ENCODE measurements at regions not wholly inside any gene's neighbourhood (a gene's known extent, or its start where the extent isn't known, plus 50 kb on each side); places are given as distances from the start of the nearest gene placed in this dataset.

DNA sequence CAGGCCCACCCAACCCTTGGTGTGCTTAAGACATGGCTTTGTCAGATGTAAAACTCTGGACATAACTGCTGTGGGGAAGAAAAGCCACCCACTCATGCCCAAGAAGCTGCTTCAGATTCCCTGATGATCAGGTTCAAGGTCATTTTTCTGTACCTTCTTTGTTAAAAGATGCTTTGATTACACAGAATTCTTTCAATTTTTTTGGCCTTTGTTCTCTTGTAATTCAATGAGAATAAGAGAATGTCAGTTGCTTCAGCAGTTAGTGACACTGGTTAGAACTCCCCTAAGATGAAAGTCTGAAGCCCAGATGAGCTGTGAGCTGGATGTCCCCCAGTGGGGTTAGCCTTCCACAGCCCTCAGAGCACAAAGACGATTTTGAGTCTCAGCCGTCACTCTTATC, 152.7 kb downstream of the CHRM3 start:
- no peak for ATAC-seq

DNA sequence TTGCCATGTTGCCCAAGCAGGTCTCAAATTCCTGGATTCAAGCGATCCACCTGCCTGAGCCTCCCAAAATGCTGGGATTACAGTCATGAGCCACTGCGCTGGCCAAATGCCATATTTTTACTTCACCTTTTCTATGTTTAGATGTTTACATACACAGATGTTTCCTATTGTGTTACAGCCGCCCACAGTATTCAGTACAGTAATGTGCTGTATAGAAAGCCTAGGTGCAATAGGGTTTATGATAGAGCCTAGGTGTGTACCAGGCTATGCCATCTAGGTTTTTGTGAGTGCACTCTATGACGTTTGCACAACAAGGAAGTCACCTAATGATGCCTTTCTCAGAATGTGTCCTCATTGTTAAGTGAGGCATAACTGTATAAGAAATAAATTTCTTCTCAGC, 153.4 kb downstream of the CHRM3 start:
- ATAC-seq, result no peak

DNA sequence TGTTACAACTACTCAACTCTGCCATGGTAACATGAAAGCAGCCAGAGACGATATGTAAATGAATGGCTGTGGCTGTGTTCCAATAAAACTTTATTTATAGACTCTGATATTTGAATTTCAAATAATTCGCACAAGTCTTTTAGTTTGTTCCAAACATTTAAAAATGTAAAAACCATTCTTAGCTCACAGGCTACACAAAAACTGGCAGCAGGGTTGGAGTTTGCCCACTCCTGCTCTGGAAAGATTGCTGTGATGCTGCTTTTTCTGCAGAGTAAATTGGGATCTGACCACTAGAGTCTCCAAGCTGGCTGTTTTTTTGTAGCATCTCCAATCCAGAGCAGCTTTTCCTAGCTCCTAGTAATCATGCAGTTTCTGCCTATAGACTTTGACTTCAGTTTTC, 157.5 kb downstream of the CHRM3 start:
- ATAC-seq, result no peak

DNA sequence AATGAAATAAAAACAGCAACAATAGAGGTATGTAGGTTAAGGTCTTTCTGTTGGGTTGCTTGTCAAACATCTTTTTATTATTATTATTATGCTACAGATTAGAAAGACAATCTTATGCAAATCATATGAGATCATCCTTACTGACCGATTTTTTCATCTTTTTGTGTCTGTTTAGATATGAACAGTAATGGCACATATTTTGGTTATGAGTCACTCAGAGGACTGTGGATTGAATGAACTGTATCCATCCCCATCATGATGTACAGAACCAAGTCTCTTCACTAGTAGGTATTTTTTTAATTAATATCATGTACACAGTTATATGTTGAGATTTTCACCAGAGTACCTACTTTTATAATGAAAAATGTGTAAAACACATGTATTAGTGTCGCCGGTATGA, 159.1 kb downstream of the CHRM3 start:
- ATAC-seq, result no peak

DNA sequence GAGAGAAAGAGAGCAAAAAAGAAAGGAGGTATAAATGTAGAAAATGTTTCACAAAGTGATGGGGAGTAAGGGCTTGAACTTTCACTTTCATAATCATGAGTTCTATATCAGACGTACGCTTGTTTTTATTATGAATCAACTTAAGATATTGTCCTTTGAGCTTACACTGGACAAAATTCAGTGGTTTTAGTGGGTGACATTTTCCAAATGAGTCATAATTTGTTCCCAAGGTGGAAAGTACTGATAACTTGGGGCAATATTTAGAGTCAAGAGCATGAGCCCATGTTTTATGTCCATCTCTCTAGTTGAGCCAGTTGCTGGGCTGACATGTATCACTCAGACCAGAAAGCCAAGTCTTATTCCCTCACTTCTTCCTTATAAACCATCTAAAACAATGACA, 161.6 kb downstream of the CHRM3 start:
- peak; percentile 67 to 68 for ATAC-seq

DNA sequence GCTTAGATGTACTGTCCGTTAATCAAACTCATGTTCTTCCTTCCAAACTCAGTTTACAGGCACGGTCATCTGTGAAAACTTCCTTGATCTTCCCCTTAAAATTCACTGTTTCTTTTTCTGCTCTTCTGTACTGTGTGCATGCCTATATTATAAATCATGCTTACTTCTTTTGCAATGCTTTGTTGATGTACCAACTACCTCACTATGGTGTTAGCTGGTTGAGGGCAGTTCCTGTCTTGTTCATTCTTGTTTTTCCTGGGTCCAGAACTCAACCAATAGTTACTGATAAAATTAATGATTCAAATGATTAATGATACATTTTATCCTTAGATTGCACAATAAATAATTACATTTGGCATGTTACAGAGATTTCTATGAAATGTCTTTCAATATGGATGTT, 163.8 kb downstream of the CHRM3 start:
- no peak for ATAC-seq

DNA sequence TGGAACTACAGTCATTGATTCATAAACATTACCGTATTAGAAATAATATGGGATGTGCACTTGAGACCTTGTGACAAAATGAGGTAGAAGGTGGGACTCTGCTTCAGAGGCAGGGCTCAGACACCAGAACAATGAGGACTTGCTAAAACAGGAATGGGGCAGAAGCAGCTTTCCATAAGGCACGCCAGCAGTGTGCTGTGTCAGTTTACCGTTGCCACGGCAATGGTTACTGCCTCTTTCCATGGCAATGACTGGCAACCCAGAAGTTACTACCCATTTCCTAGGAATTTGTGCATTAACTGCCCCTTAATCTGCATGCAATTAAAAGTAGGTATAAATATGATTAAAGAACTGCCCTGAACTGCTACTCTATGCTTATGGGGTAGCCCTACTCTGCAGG, 169.0 kb downstream of the CHRM3 start:
- no peak for ATAC-seq

DNA sequence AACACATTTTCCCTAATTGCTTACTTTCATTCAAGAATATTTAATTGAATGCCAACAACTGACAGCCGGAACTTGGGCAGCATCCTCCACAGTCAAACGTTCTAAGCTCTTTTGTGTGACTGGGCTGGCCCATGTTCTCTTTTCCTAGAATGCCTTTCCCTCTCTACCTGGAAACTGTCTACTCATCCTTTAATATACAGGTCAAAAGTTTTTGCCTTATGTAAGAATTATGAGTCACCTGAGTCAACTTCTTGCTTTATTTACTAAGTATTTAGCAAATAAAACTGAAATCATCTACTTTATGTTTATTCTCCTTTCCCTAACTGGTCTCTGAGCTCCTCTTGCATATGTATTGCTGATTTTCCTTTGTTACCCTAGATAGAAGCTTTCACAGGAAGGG, 172.2 kb downstream of the CHRM3 start:
- ATAC-seq, result peak; percentile 10 to 42

DNA sequence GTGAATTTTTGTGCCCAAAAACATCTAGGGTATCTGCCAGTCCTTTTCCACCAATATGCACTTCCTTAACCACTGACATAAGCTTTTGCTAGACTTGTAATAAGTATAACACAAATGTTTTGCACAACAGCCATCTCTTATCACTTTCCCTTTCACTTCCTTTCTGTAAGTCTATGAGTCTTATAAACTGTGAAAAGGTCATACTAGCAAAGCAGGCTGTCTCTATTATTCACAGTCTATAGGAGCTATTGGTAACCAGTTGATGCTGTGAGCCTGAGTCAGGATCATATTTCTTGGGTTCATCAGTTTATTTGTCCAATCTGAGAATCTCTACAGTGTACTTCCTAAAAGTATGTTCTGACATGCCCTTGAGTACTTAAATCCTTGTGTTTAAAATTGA, 172.6 kb downstream of the CHRM3 start:
- ATAC-seq, result peak; percentile 78 to 85

DNA sequence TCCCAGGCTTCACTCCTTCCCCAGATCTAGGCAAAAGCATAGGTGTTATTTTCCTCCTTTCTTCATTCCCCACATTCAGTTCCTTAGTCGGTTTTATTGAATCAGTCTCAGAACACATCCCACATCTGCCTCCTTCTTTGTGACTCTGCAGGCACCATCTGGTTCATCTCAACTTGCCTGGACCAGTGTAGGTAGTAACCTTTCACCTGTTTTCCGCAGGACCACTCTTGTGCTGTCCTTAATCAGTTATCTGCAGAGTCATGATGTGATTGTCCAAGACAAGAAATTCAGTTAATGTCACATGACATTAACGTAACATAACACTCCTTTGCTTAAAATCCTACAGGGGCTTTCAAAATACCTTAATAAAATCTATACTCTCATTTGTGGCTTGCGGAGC, 174.6 kb downstream of the CHRM3 start:
- ATAC-seq, result no peak

DNA sequence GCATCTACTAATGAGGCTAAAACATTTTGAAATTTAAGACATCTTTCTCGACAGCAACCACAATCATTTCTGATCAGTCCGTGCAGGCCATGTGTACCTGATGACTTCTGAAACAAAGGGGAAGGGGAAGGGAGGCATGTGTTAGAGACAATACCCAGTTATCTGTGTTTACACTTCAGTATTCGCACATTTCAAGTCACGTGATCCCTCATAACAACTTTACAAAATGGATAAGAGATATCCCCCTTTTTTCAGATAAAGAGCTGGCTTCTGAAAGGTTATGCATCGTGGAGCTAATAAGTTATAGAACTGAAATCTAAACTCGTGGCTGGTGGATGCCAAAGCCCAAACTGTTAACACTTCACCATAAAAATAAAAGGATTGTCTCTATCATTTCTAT, 175.7 kb downstream of the CHRM3 start:
- no peak for ATAC-seq

DNA sequence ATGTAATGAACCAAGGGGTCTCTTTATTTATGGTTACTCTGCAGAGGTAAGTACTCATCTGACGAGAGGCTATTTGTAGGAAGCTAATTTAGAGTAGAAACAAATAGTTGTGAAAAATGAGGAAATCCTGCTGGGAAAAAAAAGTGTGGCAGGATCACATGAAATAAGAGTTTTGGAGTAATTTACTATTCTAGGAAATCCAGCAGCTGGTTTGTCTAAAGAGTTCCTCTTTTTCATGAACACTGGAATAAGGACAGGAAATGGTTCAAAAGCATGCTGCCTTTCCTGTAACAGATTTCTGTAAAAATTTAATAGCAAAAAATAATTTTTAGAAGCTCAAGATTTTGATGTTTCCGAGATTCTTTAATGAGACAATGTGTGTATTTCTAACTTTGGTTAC, 177.3 kb downstream of the CHRM3 start:
- no peak for ATAC-seq

DNA sequence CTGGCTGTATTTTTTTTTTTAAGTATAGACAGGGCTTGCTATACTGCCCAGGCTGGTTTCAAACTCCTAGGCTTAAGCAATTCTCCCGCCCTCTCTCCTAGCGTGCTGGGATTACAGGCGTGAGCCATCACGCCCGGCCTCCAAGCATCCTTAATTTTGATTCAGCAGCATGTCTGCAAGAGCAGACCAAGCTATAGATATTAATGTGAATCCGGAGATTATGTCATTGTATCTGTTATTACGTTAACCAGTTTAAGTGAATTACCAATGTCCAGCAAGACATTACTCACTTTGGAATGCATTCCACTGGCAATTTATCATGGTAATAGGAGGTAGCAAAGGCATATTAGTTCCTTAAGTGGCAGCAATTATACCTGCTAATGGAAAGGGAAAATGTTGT, 179.7 kb downstream of the CHRM3 start:
- no peak for ATAC-seq

DNA sequence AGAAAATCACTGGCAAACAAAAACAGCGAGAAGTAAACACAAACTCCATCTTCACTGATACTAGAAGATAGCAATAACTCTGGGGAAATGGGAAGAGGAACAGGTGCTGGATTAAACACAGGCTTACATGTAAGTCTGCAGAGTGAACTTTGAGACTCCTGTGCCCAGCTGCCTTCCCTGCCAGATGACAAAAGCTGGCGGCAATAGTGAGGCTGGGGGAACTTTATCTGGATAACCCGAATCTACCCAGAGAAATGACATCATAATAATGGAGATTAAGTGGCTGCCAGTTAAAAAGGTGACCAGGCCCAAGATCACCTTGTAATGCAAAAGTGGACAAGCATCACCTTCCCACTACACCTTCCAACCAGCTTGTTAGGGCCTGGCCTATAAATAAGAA, 184.5 kb downstream of the CHRM3 start:
- ATAC-seq, result no peak

DNA sequence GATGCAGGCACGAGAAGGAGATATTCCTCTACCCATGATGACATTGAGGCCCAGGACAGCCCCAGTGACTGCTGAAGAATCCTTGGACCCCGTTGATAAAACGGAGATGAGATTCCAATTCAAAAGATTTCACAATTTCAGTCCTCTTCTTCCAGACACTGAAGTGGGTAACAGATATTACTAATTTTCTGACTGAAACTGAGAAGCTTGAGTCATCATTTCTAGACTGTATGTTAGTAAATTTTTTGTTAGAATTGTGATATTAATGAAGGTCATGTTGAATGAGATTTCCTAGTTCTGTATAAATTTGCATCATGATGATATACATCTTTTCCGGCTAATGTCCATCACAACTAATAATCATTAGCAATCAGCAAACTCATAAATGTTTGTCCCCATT, 185.8 kb downstream of the CHRM3 start:
- ATAC-seq, result peak in 1 of 2 donors; percentile 28

DNA sequence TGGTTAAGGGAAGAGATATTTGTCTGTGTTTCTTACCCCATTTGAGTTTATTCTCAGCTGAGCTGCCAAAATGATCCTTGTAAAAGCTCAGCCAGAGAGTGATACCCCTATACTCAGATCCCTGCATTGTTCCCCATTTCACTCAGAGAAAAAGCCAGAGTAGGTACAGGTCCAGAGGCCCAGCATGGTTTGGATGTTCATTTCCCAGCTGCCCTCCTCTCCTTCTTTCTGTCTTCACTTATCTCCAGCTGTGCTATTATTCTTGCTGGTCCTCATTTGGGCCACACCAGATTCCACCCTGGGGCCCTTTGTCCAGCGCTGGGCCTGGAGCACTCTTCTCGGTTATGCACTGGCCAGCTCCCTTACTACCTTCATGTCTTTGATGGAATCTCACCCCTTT, 187.7 kb downstream of the CHRM3 start:
- no peak for ATAC-seq

DNA sequence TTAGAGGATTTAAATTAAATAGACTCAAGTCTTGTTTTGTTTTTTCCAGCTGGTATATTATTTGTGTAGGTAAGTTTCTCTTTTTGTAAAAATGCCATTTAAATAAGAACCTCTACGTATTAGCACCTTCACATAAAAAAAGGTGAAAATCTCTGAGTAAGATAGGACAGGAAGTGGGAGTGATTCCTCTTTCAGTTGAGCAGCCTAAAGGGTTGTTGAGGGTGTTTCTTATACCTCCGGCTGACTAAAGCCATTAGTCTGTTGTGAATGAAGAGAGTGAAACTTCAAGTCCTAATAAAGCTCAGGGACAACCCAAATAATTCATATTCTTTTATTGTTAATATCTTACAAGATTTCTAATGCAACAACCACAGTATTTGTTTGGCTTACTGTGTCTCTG, 188.7 kb downstream of the CHRM3 start:
- ATAC-seq, result peak; percentile 44 to 49

DNA sequence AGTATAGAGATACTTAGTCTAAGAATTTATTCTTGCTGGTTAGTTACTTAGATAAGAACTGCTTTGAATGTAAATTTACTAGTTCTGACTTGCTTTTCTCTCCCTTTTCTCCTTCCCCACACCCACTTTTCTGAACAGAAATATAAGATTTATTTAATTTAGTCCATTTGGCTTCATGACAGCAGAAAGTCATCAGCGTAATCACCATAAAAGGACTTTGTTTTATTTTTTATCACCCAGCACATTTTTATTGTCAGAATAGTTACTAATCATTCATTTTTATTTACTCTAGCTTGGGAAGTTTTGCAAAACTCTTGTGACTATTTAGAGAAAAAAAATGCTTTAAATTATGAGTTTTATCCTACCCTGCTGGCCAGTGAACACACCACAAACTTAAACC, 197.2 kb downstream of the CHRM3 start:
- no peak for ATAC-seq

DNA sequence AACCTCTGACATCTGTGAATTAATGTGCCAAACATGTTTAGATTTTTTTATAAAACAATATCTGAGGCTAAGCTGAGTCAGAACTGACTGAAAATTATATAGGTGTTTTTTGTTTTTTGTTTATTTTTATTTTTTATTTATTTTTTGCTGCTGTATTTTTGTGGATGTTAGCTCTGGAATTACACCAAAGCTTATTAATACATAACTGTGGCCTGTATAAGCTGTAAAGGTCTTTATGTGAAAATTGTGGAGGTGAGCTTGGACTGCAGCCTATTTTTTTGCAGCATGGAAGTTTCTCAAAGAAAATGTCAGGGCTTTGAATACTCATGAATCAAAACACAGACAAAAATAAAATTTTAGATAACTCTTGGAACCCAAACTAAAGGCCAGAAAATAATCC, 199.8 kb downstream of the CHRM3 start:
- ATAC-seq, result no peak

DNA sequence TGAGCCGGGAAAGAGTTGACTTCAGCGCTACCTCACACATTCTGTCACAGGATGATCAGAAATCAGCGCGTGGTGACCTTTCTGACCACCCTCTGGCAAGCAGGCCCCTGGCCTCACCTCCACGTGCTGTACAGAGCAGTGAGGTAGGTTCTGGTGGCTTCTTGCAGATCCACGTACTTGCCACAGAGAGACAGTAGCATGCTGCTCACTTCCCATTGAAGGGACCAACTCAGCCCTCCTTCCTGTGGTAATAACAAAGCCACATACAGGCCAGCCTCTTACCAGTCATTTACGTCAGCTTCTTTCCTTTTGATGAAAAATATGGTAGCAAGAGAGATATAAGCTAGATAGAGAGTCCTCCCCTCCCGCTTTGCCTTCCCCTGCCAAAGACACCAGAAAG, 200.7 kb downstream of the CHRM3 start:
- ATAC-seq, result peak; percentile 56 to 58

DNA sequence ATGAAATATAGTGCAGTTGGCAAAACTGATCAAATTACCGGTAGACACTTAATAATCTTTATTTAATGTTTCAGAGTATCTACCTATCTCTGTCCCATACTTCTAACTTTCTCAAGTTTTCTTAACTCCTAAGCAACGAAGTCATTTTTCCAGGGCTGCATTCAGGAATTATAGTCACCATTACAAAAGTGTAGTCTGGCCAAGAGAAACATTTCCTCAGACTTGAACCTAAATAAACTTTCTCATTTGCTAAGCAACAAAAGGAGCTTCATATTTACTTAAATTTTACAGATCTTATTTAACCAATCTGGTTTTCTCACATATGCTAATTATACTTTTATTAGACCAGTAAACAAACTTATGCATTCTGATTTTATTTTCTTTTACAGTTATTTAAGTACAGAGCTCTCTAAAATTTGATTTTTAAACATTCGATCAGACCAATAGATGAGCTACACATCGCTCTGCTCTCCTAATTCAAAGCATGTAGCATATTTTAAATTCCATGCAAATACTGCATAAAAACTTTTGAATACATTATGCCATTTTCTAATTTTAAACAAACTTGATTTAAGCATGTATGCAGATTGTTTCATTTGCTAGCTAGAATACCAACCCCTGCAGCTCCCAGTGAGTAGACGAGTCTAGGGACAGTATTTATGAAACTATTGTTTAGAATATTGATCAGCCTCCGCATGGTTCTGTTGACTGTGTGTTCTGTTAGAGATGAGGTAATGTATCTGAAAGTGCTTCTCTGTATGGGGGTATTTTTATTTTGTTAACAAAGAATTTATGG, 201.4 kb downstream of the CHRM3 start:
- ATAC-seq, result no peak

DNA sequence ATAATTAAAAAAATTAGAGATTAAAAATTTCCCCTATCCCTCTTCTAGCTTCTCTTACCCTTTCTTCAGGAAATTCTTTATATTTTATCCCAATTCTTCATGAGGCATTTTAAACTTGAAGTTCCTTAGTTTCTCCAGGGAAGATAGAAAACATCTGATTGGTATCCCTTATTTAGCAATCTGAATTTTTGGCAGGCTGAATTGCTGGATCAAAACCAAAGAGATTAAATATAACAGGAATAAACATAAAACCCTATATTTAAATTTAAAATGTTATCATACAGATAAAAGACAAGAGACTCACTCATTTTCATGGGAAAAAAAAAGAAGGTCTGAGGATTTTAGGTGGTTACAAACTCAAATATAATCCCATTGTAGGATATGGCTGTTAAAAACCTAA, 204.2 kb downstream of the CHRM3 start:
- ATAC-seq, result no peak

DNA sequence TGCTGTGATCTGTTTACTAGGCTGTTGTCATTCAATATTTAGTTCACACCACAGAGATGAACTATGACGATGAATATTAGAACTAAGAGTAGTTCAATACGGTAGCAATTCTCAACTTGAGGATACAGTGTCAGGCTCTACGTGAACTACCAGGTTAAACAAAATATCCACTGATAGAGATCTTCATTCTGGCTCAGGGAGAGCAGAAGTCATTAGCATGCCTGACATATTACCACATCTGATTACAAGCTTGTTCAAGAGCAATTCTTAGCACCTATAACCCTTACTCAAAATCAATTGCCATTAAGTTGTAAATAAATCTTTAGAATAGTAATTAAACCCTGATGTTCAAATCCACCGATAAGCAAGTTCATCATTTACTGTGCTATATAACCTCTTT, 207.2 kb downstream of the CHRM3 start:
- no peak for ATAC-seq

DNA sequence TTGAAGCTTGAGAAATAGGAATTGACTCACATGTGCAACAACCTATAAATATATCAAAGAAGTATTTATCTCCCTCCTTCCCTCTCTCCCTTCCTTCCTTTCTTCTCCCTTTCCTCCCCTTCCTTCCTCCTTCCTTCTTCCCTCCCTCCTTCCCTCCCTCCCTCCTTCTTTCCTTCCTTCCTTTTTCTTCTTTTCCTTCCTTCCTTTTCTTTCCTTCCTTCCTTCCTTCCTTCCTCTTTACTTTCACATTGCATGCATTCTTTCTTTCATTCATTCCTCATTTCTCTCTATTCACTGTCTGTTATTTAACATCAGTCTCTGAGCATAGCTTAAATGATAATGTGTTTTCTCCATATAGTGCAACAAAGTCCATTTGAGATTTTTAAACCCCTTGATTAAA, 214.2 kb downstream of the CHRM3 start:
- no peak for ATAC-seq

DNA sequence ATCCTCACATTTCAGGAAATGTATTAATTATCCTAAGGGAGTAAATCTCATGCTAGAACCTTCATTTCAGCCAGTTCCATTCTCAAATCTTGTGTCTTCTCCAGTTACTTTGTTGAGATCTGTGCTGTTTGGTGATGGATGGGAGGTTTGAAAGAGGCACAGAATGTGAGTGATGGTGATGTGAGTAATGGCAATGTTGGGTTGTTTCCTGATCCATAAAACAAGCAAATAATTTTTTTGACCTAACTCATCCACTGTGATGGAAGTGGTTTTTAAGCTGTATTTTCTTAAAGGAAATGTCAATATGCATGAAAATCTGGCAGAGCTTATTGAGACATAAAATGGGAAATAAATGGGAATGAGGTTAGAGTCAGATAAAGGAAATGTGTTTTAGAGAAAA, 214.7 kb downstream of the CHRM3 start:
- ATAC-seq, result no peak

All from activated CD4-positive, CD25-positive, alpha-beta regulatory T cell treated with anti-CD3 and anti-CD28 coated beads, Interleukin-2, amount 50 U/mL, for 24 hours (primary cell).